Head of caudate nucleus (tissue), 42 donors: ENCODE measurements at regions not wholly inside any gene's neighbourhood (a gene's known extent, or its start where the extent isn't known, plus 50 kb on each side); places are given as distances from the start of the nearest gene placed in this dataset.

Experiments
- DNase-seq, 42 donors: peaks; one replicate each; pipeline versions ENCODE4 v3.0.0 to v3.0.0-alpha.2; 2020 to 2021; ENCODE audit warnings: mixed read lengths in 7 of 42
- intact Hi-C: fragments of 100-400 bp; cut with DNase I; formaldehyde crosslinking; loops from one replicate; pipeline ENCODE4 v1.15.0; 2022

GRCh38 chr13:88622362-88622973, 951.3 kb downstream of the SLITRK5 start:
- DNase-seq, result no peak
- intact Hi-C loops, result no loop called here

GRCh38 chr13:88623150-88623549, 952.0 kb downstream of the SLITRK5 start:
- intact Hi-C loops, result no loop called here
- no peak for DNase-seq

- DNase-seq, result no peak
- intact Hi-C loops, result no loop called here
Observed at GRCh38 chr13:88627071-88627470, 955.9 kb downstream of the SLITRK5 start.

- intact Hi-C loops, result no loop called here
- DNase-seq, result no peak
Observed at GRCh38 chr13:88628882-88629281, 957.7 kb downstream of the SLITRK5 start.

- intact Hi-C loops, result no loop called here
- no peak for DNase-seq
Observed at GRCh38 chr13:88637935-88638334, 966.8 kb downstream of the SLITRK5 start.

GRCh38 chr13:88643233-88643632, 972.1 kb downstream of the SLITRK5 start:
- intact Hi-C loops, result no loop called here
- DNase-seq, result no peak

- DNase-seq, result no peak
- intact Hi-C loops, result no loop called here
Observed at GRCh38 chr13:88648598-88649373, 977.6 kb downstream of the SLITRK5 start.

- intact Hi-C loops, result no loop called here
- DNase-seq, result no peak
Observed at GRCh38 chr13:88649855-88650254, 978.7 kb downstream of the SLITRK5 start.

GRCh38 chr13:88651531-88651930, 980.4 kb downstream of the SLITRK5 start:
- intact Hi-C loops, result no loop called here
- DNase-seq, result no peak

- intact Hi-C loops, result no loop called here
- no peak for DNase-seq
Observed at GRCh38 chr13:88656751-88657150, 985.6 kb downstream of the SLITRK5 start.

- no peak for DNase-seq
- intact Hi-C loops, result no loop called here
Observed at GRCh38 chr13:88670509-88670908, 999.3 kb downstream of the SLITRK5 start.

- DNase-seq, result peak in 13 of 42 donors; percentile 2 to 61 (median 17)
- intact Hi-C loops, result no loop called here
Observed at GRCh38 chr13:88674841-88675240, 1003.7 kb downstream of the SLITRK5 start.

GRCh38 chr13:88675347-88675996, 1004.3 kb downstream of the SLITRK5 start:
- DNase-seq, result no peak
- intact Hi-C loops, result no loop called here

GRCh38 chr13:88676016-88676415, 1004.8 kb downstream of the SLITRK5 start:
- no peak for DNase-seq
- intact Hi-C loops, result no loop called here

- no peak for DNase-seq
- intact Hi-C loops, result no loop called here
Observed at GRCh38 chr13:88685459-88685858, 1014.3 kb downstream of the SLITRK5 start.

GRCh38 chr13:88701551-88701950, 1030.4 kb downstream of the SLITRK5 start:
- intact Hi-C loops, result no loop called here
- DNase-seq, result no peak

GRCh38 chr13:88704600-88705275, 1033.6 kb downstream of the SLITRK5 start:
- intact Hi-C loops, result no loop called here
- DNase-seq, result peak in 25 of 42 donors; percentile 2 to 75 (median 28)

- DNase-seq, result no peak
Observed at GRCh38 chr13:88707646-88708045, 1036.5 kb downstream of the SLITRK5 start.

GRCh38 chr13:88717946-88718345, 1046.8 kb downstream of the SLITRK5 start:
- DNase-seq, result no peak
- intact Hi-C loops, result no loop called here

More at GRCh38 chr13:88707646-88708045, 1036.5 kb downstream of the SLITRK5 start:
- intact Hi-C loops, result no loop called here

GRCh38 chr13:88718781-88719180, 1047.6 kb downstream of the SLITRK5 start:
- intact Hi-C loops, result no loop called here
- no peak for DNase-seq
